ENCODE measurements at regions not wholly inside any gene's neighbourhood (a gene's known extent, or its start where the extent isn't known, plus 50 kb on each side); places are given as distances from the start of the nearest gene placed in this dataset.

DNA sequence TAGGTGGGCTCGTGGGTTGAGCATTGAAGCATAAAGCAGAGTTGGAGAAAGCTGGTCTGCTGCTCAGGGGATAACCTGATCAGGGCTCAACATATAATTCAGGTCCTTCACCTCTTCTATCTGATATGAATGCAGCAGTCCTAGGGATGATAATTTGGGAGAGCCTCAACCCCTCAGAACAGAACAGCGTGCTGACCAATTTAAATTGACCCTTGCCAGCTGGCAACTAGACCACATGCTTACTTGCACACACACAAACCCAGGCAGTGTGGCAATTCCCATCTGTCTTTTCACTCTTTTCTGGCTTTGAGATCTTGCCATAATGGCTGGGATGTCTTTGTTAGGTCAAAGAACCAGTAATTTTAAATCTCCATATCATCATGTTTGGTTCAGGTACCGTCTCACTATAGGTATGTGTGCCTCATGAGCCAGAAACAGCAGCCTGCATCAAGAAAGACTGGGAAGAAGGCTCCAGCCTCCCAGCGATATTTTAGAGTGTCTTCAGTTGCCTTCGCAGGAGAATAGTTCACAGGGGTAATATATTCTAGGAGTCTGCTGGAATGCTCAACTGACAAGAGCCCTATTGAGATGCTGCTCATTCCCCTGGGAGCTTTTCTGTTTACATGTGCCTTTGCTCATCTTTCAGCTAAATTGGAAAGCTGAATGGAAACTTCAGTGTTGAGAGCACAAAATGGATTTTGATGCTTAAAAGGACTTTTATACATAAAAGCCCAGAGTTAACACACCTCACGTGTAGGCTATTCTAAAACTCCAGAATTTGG, 497.6 kb downstream of the RASEF start:
- no peak overlapping the region for H3K4ac ChIP-seq (ENCODE audit: low read length)
- H3K14ac ChIP-seq (ENCODE audit: low read length): no peak overlapping the region
- no peak overlapping the region for H3K9ac ChIP-seq (ENCODE audit: low read depth, low read length, poor library complexity)
- WGBS, 2 donors (ENCODE audit: extremely low coverage in 2 of 2, insufficient read length in 2 of 2, insufficient replicate concordance in 1 of 2): no CpG with 5 or more reads among the region's 6 CpGs
- no peak overlapping the region for H2AFZ ChIP-seq (ENCODE audit: low read length)
- H3K18ac ChIP-seq (ENCODE audit: low read length): no peak overlapping the region
- peaks cover 0 to 2% of the 10 kb centered on the region in 2 donors for H3K36me3 ChIP-seq (replicated peaks in 1 of 2; ENCODE audit: control insufficient read depth in 2 of 2, insufficient read depth in 2 of 2, low read length in 2 of 2)
- no peak overlapping the region for H2BK5ac ChIP-seq (ENCODE audit: low read length)
- no peak overlapping the region for H3K4me2 ChIP-seq (ENCODE audit: insufficient read depth, low read length, poor library complexity, severe bottlenecking)
- H2AK5ac ChIP-seq (ENCODE audit: low read depth, low read length): no peak overlapping the region
- no peaks in the 10 kb centered on the region for H3K4me1 ChIP-seq (ENCODE audit: control insufficient read depth in 2 of 2, insufficient read depth in 1 of 2, low read depth in 1 of 2, low read length in 2 of 2)
- H3K79me1 ChIP-seq (ENCODE audit: low read depth, low read length): no peaks in the 10 kb centered on the region
- peaks cover 0 to 6% of the 10 kb centered on the region in 2 donors for H3K9me3 ChIP-seq (replicated peaks in 1 of 2; ENCODE audit: control insufficient read depth in 2 of 2, insufficient read depth in 1 of 2, low read depth in 1 of 2, low read length in 2 of 2)
- no peak overlapping the region for H2BK12ac ChIP-seq (ENCODE audit: low read length)
- no peak for DNase-seq (ENCODE audit: low spot score)
- H3K27me3 ChIP-seq (ENCODE audit: control insufficient read depth in 3 of 3, insufficient read depth in 3 of 3, low read depth in 1 of 3, low read length in 3 of 3): peaks cover 0 to 3% (median 0%) of the 10 kb centered on the region in 3 experiments
- H2BK15ac ChIP-seq (ENCODE audit: low read length): no peak overlapping the region
- H4K91ac ChIP-seq (ENCODE audit: low read depth, low read length, poor library complexity): no peak overlapping the region
- H4K8ac ChIP-seq (ENCODE audit: low read depth, low read length): no peak overlapping the region
- H3K23ac ChIP-seq (ENCODE audit: low read depth, low read length, poor library complexity): no peak overlapping the region
- H2BK120ac ChIP-seq (ENCODE audit: low read depth, low read length): no peak overlapping the region
- no peak overlapping the region for H3K27ac ChIP-seq (replicated peaks; ENCODE audit: low read length)
- H3K4me3 ChIP-seq (ENCODE audit: low read length in 2 of 2): no peak overlapping the region

GRCh38 chr9:82567953-82568352, 495.0 kb downstream of the RASEF start:
- Histone ChIP-seq H2BK120ac (ENCODE audit: low read depth, low read length) (no peak overlapping the region), H3K4ac (ENCODE audit: low read length) (no peak overlapping the region), H3K36me3 (replicated peaks in 1 of 2; ENCODE audit: control insufficient read depth in 2 of 2, insufficient read depth in 2 of 2, low read length in 2 of 2) (peaks cover 0 to 2% of the 10 kb centered on the region in 2 donors), H4K91ac (ENCODE audit: low read depth, low read length, poor library complexity) (no peak overlapping the region), H2BK12ac (ENCODE audit: low read length) (no peak overlapping the region), H2BK15ac (ENCODE audit: low read length) (no peak overlapping the region), H3K79me1 (ENCODE audit: low read depth, low read length) (no peaks in the 10 kb centered on the region), H3K14ac (ENCODE audit: low read length) (no peak overlapping the region), H3K27ac (replicated peaks; ENCODE audit: low read length) (no peak overlapping the region), H3K18ac (ENCODE audit: low read length) (no peak overlapping the region), H4K8ac (ENCODE audit: low read depth, low read length) (no peak overlapping the region), H3K9ac (ENCODE audit: low read depth, low read length, poor library complexity) (no peak overlapping the region), H3K4me3 (ENCODE audit: low read length in 2 of 2) (no peak overlapping the region), H3K9me3 (replicated peaks in 1 of 2; ENCODE audit: control insufficient read depth in 2 of 2, insufficient read depth in 1 of 2, low read depth in 1 of 2, low read length in 2 of 2) (peaks cover 0 to 6% of the 10 kb centered on the region in 2 donors), H2AK5ac (ENCODE audit: low read depth, low read length) (no peak overlapping the region), H2AFZ (ENCODE audit: low read length) (no peak overlapping the region), H3K4me1 (ENCODE audit: control insufficient read depth in 2 of 2, insufficient read depth in 1 of 2, low read depth in 1 of 2, low read length in 2 of 2) (no peaks in the 10 kb centered on the region), H3K23ac (ENCODE audit: low read depth, low read length, poor library complexity) (no peak overlapping the region), H2BK5ac (ENCODE audit: low read length) (no peak overlapping the region), H3K4me2 (ENCODE audit: insufficient read depth, low read length, poor library complexity, severe bottlenecking) (no peak overlapping the region), H3K27me3 (ENCODE audit: control insufficient read depth in 3 of 3, insufficient read depth in 3 of 3, low read depth in 1 of 3, low read length in 3 of 3) (peaks cover 0 to 3% (median 0%) of the 10 kb centered on the region in 3 experiments)
- no CpG with 5 or more reads among the region's 3 CpGs for WGBS, 2 donors (ENCODE audit: extremely low coverage in 2 of 2, insufficient read length in 2 of 2, insufficient replicate concordance in 1 of 2)
- DNase-seq (ENCODE audit: low spot score): no peak

GRCh38 chr9:82570226-82570625, 492.7 kb downstream of the RASEF start:
- Histone ChIP-seq H3K27me3 (ENCODE audit: control insufficient read depth in 3 of 3, insufficient read depth in 3 of 3, low read depth in 1 of 3, low read length in 3 of 3) (no peaks in the 10 kb centered on the region), H3K4ac (ENCODE audit: low read length) (no peak overlapping the region), H2BK5ac (ENCODE audit: low read length) (no peak overlapping the region), H3K4me2 (ENCODE audit: insufficient read depth, low read length, poor library complexity, severe bottlenecking) (no peak overlapping the region), H2AK5ac (ENCODE audit: low read depth, low read length) (no peak overlapping the region), H3K36me3 (replicated peaks in 1 of 2; ENCODE audit: control insufficient read depth in 2 of 2, insufficient read depth in 2 of 2, low read length in 2 of 2) (no peaks in the 10 kb centered on the region), H3K14ac (ENCODE audit: low read length) (no peak overlapping the region), H3K9ac (ENCODE audit: low read depth, low read length, poor library complexity) (no peak overlapping the region), H2BK12ac (ENCODE audit: low read length) (no peak overlapping the region), H2BK120ac (ENCODE audit: low read depth, low read length) (no peak overlapping the region), H2BK15ac (ENCODE audit: low read length) (no peak overlapping the region), H4K91ac (ENCODE audit: low read depth, low read length, poor library complexity) (no peak overlapping the region), H4K8ac (ENCODE audit: low read depth, low read length) (no peak overlapping the region), H3K4me1 (ENCODE audit: control insufficient read depth in 2 of 2, insufficient read depth in 1 of 2, low read depth in 1 of 2, low read length in 2 of 2) (no peaks in the 10 kb centered on the region), H2AFZ (ENCODE audit: low read length) (no peak overlapping the region), H3K23ac (ENCODE audit: low read depth, low read length, poor library complexity) (no peak overlapping the region), H3K9me3 (replicated peaks in 1 of 2; ENCODE audit: control insufficient read depth in 2 of 2, insufficient read depth in 1 of 2, low read depth in 1 of 2, low read length in 2 of 2) (no peaks in the 10 kb centered on the region), H3K79me1 (ENCODE audit: low read depth, low read length) (no peaks in the 10 kb centered on the region), H3K27ac (replicated peaks; ENCODE audit: low read length) (no peak overlapping the region), H3K4me3 (ENCODE audit: low read length in 2 of 2) (no peak overlapping the region), H3K18ac (ENCODE audit: low read length) (no peak overlapping the region)
- no peak for DNase-seq (ENCODE audit: low spot score)

DNA sequence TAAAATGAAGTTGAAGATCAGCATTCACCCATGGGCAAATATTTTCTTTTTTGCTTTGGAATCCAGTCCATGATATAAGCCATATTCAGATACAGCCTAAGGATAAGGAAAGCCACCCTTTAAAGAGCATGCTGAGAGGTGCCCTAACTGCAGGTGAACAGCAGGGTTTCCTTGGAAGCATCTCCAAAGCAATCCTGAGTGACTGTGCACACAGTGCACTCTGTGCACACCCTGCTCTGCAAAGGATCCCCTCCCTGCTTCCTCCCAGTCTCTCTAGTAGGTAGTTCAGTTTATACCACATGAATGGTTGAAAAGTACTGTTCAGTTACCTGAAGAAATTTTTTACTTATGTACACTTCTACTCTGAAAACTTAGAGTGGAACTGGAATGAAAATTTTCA, 491.4 kb downstream of the RASEF start:
- H2BK5ac ChIP-seq (ENCODE audit: low read length): no peak overlapping the region
- no peaks in the 10 kb centered on the region for H3K36me3 ChIP-seq (replicated peaks in 1 of 2; ENCODE audit: control insufficient read depth in 2 of 2, insufficient read depth in 2 of 2, low read length in 2 of 2)
- no peak overlapping the region for H3K23ac ChIP-seq (ENCODE audit: low read depth, low read length, poor library complexity)
- no peak overlapping the region for H4K8ac ChIP-seq (ENCODE audit: low read depth, low read length)
- no peaks in the 10 kb centered on the region for H3K4me1 ChIP-seq (ENCODE audit: control insufficient read depth in 2 of 2, insufficient read depth in 1 of 2, low read depth in 1 of 2, low read length in 2 of 2)
- H3K27me3 ChIP-seq (ENCODE audit: control insufficient read depth in 3 of 3, insufficient read depth in 3 of 3, low read depth in 1 of 3, low read length in 3 of 3): no peaks in the 10 kb centered on the region
- no peak overlapping the region for H3K18ac ChIP-seq (ENCODE audit: low read length)
- no peaks in the 10 kb centered on the region for H3K9me3 ChIP-seq (replicated peaks in 1 of 2; ENCODE audit: control insufficient read depth in 2 of 2, insufficient read depth in 1 of 2, low read depth in 1 of 2, low read length in 2 of 2)
- H2AFZ ChIP-seq (ENCODE audit: low read length): no peak overlapping the region
- no peak overlapping the region for H3K27ac ChIP-seq (replicated peaks; ENCODE audit: low read length)
- no peak overlapping the region for H2BK120ac ChIP-seq (ENCODE audit: low read depth, low read length)
- no peaks in the 10 kb centered on the region for H3K79me1 ChIP-seq (ENCODE audit: low read depth, low read length)
- no peak overlapping the region for H3K14ac ChIP-seq (ENCODE audit: low read length)
- H2BK15ac ChIP-seq (ENCODE audit: low read length): no peak overlapping the region
- no peak overlapping the region for H3K9ac ChIP-seq (ENCODE audit: low read depth, low read length, poor library complexity)
- no peak overlapping the region for H2AK5ac ChIP-seq (ENCODE audit: low read depth, low read length)
- DNase-seq (ENCODE audit: low spot score): no peak
- H2BK12ac ChIP-seq (ENCODE audit: low read length): no peak overlapping the region
- H3K4me2 ChIP-seq (ENCODE audit: insufficient read depth, low read length, poor library complexity, severe bottlenecking): no peak overlapping the region
- no peak overlapping the region for H3K4ac ChIP-seq (ENCODE audit: low read length)
- H3K4me3 ChIP-seq (ENCODE audit: low read length in 2 of 2): no peak overlapping the region
- no peak overlapping the region for H4K91ac ChIP-seq (ENCODE audit: low read depth, low read length, poor library complexity)
